Osteocyte (in vitro differentiated cells): ENCODE measurements at regions not wholly inside any gene's neighbourhood (a gene's known extent, or its start where the extent isn't known, plus 50 kb on each side); places are given as distances from the start of the nearest gene placed in this dataset.

ENCODE experiments used
- DNase-seq: peaks from one replicate; pipeline ENCODE4 v3.0.0; 2021; ENCODE audit warnings: mixed read lengths; ENCODE audit not compliant: unreplicated experiment; ENCODE audit errors: extremely low spot score
- H3K27ac Mint-ChIP-seq: one replicate; pipeline ENCODE4 v1.8.0; 2021; ENCODE audit warnings: mild to moderate bottlenecking, mixed read lengths; ENCODE audit not compliant: unreplicated experiment
- H3K27me3 Mint-ChIP-seq: one replicate; pipeline ENCODE4 v1.8.0; 2021; ENCODE audit warnings: mixed read lengths; ENCODE audit not compliant: unreplicated experiment
- H3K36me3 Mint-ChIP-seq: one replicate; pipeline ENCODE4 v1.8.0; 2021; ENCODE audit warnings: mixed read lengths; ENCODE audit not compliant: unreplicated experiment
- H3K4me1 Mint-ChIP-seq: one replicate; pipeline ENCODE4 v1.8.0; 2021; ENCODE audit warnings: mixed read lengths; ENCODE audit not compliant: unreplicated experiment
- H3K4me3 Mint-ChIP-seq: one replicate; pipeline ENCODE4 v1.8.0; 2021; ENCODE audit warnings: mild to moderate bottlenecking, moderate library complexity, mixed read lengths; ENCODE audit not compliant: unreplicated experiment
- H3K9me3 Mint-ChIP-seq: one replicate; pipeline ENCODE4 v1.8.0; 2021; ENCODE audit warnings: mixed read lengths; ENCODE audit not compliant: unreplicated experiment
- CTCF ChIP-seq: fragments of 200-600 bp; sonication (generic); IDR thresholded peaks from 2 replicates; pipeline ENCODE4 v1.5.0; 2021; ENCODE audit warnings: antibody characterized with exemption, mild to moderate bottlenecking, moderate library complexity

- H3K4me3 Mint-ChIP-seq = no peak overlapping the region
- H3K36me3 Mint-ChIP-seq = no peaks in the 10 kb centered on the region
- DNase-seq = no peak
- no peak for TF ChIP-seq CTCF
- no peak overlapping the region for H3K27ac Mint-ChIP-seq
- H3K27me3 Mint-ChIP-seq = no peaks in the 10 kb centered on the region
- no peaks in the 10 kb centered on the region for H3K4me1 Mint-ChIP-seq
- peaks cover 4% of the 10 kb centered on the region for H3K9me3 Mint-ChIP-seq
Observed at GRCh38 chr14:97074456-97074855, 277.3 kb downstream of the VRK1 start.

GRCh38 chr14:97074856-97075255 is 277.7 kb downstream of the VRK1 start:
- H3K9me3 Mint-ChIP-seq = peaks cover 6% of the 10 kb centered on the region
- DNase-seq = no peak
- H3K36me3 Mint-ChIP-seq = no peaks in the 10 kb centered on the region
- no peaks in the 10 kb centered on the region for H3K4me1 Mint-ChIP-seq
- H3K27me3 Mint-ChIP-seq = no peaks in the 10 kb centered on the region
- no peak overlapping the region for H3K27ac Mint-ChIP-seq
- no peak overlapping the region for H3K4me3 Mint-ChIP-seq
- TF ChIP-seq CTCF = no peak

- Mint-ChIP-seq H3K9me3 (peaks cover 10% of the 10 kb centered on the region), H3K27me3 (no peaks in the 10 kb centered on the region), H3K4me1 (no peaks in the 10 kb centered on the region), H3K36me3 (no peaks in the 10 kb centered on the region), H3K27ac (no peak overlapping the region), H3K4me3 (no peak overlapping the region)
- DNase-seq = no peak
- no peak for TF ChIP-seq CTCF
Observed at GRCh38 chr14:97077253-97077653, 280.1 kb downstream of the VRK1 start.

- no peak for DNase-seq
- H3K36me3 Mint-ChIP-seq = no peaks in the 10 kb centered on the region
- no peak overlapping the region for H3K27ac Mint-ChIP-seq
- peaks cover 10% of the 10 kb centered on the region for H3K9me3 Mint-ChIP-seq
- no peaks in the 10 kb centered on the region for H3K27me3 Mint-ChIP-seq
- no peaks in the 10 kb centered on the region for H3K4me1 Mint-ChIP-seq
- TF ChIP-seq CTCF = no peak
- no peak overlapping the region for H3K4me3 Mint-ChIP-seq
Observed at GRCh38 chr14:97077687-97078086, 280.5 kb downstream of the VRK1 start.

GRCh38 chr14:97080991-97081390 is 283.8 kb downstream of the VRK1 start:
- Mint-ChIP-seq H3K4me3 (no peak overlapping the region), H3K9me3 (peaks cover 24% of the 10 kb centered on the region), H3K4me1 (no peaks in the 10 kb centered on the region), H3K27ac (no peak overlapping the region), H3K36me3 (no peaks in the 10 kb centered on the region), H3K27me3 (no peaks in the 10 kb centered on the region)
- no peak for TF ChIP-seq CTCF
- DNase-seq = no peak
